ENCODE measurements at regions not wholly inside any gene's neighbourhood (a gene's known extent, or its start where the extent isn't known, plus 50 kb on each side); places are given as distances from the start of the nearest gene placed in this dataset.

DNA sequence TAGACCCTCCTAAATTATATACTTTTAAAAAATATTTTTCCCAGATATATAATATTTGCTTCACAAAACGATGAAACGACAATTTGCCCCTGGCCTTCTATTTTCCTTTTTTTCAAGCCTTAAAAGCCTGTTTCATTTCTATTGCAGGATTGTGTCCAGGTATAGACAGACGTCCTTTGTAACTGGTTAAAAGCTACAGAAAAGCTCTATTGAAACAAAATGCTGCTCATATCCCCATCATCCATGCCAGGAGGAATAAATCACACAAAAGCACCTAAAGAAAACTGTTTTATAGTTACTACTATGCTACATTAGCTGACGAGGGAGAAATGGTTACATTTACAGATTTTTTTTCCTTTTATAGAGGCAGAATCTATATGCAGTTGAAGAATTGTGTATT is 765.1 kb downstream of the DIAPH3 start (continued):
- no peak for TF ChIP-seq RELB (IDR thresholded peaks at IDR 0.05; ENCODE audit: low read depth)

- CTCF ChIA-PET: interaction anchor here (0.6 to 2.3 kb wide), 4 partner anchors 8 to 501 kb away, joined by 3 to 10 read pairs (median 3); no protein-coding TSS in a partner anchor
- SMC1A ChIA-PET (ENCODE audit: uncharacterized antibody, unreplicated experiment): interaction anchor here (1.2 to 1.4 kb wide), 2 partner anchors 9 to 12 kb away, joined by 3 to 5 read pairs; no protein-coding TSS in a partner anchor
- no peak for FAIRE-seq
These were observed 764.2 kb downstream of the DIAPH3 start for GRCh38 chr13:59399513-59399912.

More at GRCh38 chr13:59399513-59399912, 764.2 kb downstream of the DIAPH3 start:
- Histone ChIP-seq H3K4me3 (no peak overlapping the region), H3K79me2 (ENCODE audit: control insufficient read depth, insufficient read depth, low read length) (no peaks in the 10 kb centered on the region), H3K4me1 (ENCODE audit: control insufficient read depth, insufficient read depth, low read length) (no peaks in the 10 kb centered on the region), H3K9ac (ENCODE audit: control insufficient read depth, insufficient read depth, low read length) (no peak overlapping the region), H3K36me3 (ENCODE audit: control insufficient read depth in 2 of 2, insufficient read depth in 2 of 2, low read length in 1 of 2) (no peaks in the 10 kb centered on the region), H3K9me3 (replicated peaks; ENCODE audit: control insufficient read depth, insufficient read depth, low read length) (no peaks in the 10 kb centered on the region), H2AFZ (ENCODE audit: control insufficient read depth, low read depth, low read length) (no peak overlapping the region), H3K4me2 (ENCODE audit: control insufficient read depth, insufficient read depth) (no peak overlapping the region), H4K20me1 (ENCODE audit: control insufficient read depth, insufficient read depth) (no peaks in the 10 kb centered on the region), H3K27ac (ENCODE audit: control insufficient read depth, insufficient read depth) (no peak overlapping the region), H3K27me3 (replicated peaks in 1 of 2; ENCODE audit: control insufficient read depth in 2 of 2, insufficient read depth in 2 of 2, low read length in 1 of 2) (no peaks in the 10 kb centered on the region)
- ChIA-PET RAD21 (ENCODE audit: unreplicated experiment) (no interaction called here), POLR2A (interaction anchor here (0.6 kb wide), 1 partner anchor 1094 kb away, joined by 5 read pairs; no protein-coding TSS in a partner anchor)
- no peak for TF ChIP-seq RAD51 (IDR thresholded peaks at IDR 0.05)
- no peak for TF ChIP-seq TCF7 (IDR thresholded peaks at IDR 0.05; ENCODE audit: borderline replicate concordance)
- no peak for TF ChIP-seq MYB (IDR thresholded peaks at IDR 0.05; ENCODE audit: borderline replicate concordance, low read depth, low read length)
- no peak for TF ChIP-seq BHLHE40 (IDR thresholded peaks at IDR 0.05; ENCODE audit: borderline replicate concordance in 1 of 2, low read depth in 2 of 2, low read length in 1 of 2)
- TF ChIP-seq ZNF217 (IDR thresholded peaks at IDR 0.05): no peak
- no peak for TF ChIP-seq NKRF (conservative IDR thresholded peaks at IDR 0.05)
- DNase-seq (ENCODE audit: low read depth, low spot score) (no peak), ATAC-seq (no peak)
- intact Hi-C loops (cut with micrococcal nuclease; ENCODE audit: unreplicated experiment) (loop anchor here (10.0 kb wide), 1 partner anchor 375 kb away; no protein-coding TSS in a partner anchor), in situ Hi-C loops (cut with MboI) (loop anchor here (10.0 kb wide), 4 partner anchors 275 to 1035 kb away; no protein-coding TSS in a partner anchor)
- BruUV-seq (replicated peaks): no TSS peak
